Thymus (tissue), 11 donors: ENCODE measurements at regions not wholly inside any gene's neighbourhood (a gene's known extent, or its start where the extent isn't known, plus 50 kb on each side); places are given as distances from the start of the nearest gene placed in this dataset.

Experiments
- DNase-seq, 9 donors: peaks; one replicate each; pipeline ENCODE4 v3.0.0-alpha.2; 2013; ENCODE audit warnings: low spot score in 9 of 9, low read depth in 6 of 9, missing footprints in 1 of 9
- H3K27ac ChIP-seq, 2 donors: one replicate each; pipeline ENCODE4 v1.5.1; 2013; ENCODE audit warnings: control low read depth in 1 of 2, low read depth in 1 of 2, low read length in 1 of 2, mild to moderate bottlenecking in 1 of 2, moderate library complexity in 1 of 2
- H3K27me3 ChIP-seq, 2 donors: one replicate each; pipeline ENCODE4 v1.5.1; 2013; ENCODE audit warnings: low read length in 1 of 2; ENCODE audit not compliant: control insufficient read depth in 2 of 2, insufficient read depth in 1 of 2
- H3K36me3 ChIP-seq, 2 donors: one replicate each; pipeline ENCODE4 v1.5.1; 2013; ENCODE audit warnings: low read length in 1 of 2, mild to moderate bottlenecking in 1 of 2, moderate library complexity in 1 of 2; ENCODE audit not compliant: control insufficient read depth in 2 of 2, insufficient read depth in 2 of 2
- H3K4me1 ChIP-seq, 2 donors: one replicate each; pipeline ENCODE4 v1.5.1; 2013; ENCODE audit warnings: low read length in 2 of 2; ENCODE audit not compliant: control insufficient read depth in 2 of 2, insufficient read depth in 2 of 2
- H3K4me3 ChIP-seq, 2 donors: one replicate each; pipeline ENCODE4 v1.5.1; 2013; ENCODE audit warnings: low read length in 2 of 2, control low read depth in 1 of 2, mild to moderate bottlenecking in 1 of 2
- H3K9me3 ChIP-seq, 2 donors: one replicate each; pipeline ENCODE4 v1.5.1; 2013; ENCODE audit warnings: low read length in 1 of 2, mild to moderate bottlenecking in 1 of 2; ENCODE audit not compliant: control insufficient read depth in 2 of 2, insufficient read depth in 1 of 2
- WGBS: extraction: QIAGEN DNeasy Blood & Tissue Kit; methylation state at CpG from one replicate; pipeline ENCODE4 v1.1.7; 2013; 5-methylcytosine and 5-hydroxymethylcytosine counted together
- donor health status: healthy.

GRCh38 chr18:73254564-73254963 lies 386.8 kb upstream of the NETO1 start:
- no peak overlapping the region for H3K27ac ChIP-seq
- H3K27me3 ChIP-seq, result no peaks in the 10 kb centered on the region
- H3K4me3 ChIP-seq, result no peak overlapping the region
- no peaks in the 10 kb centered on the region for H3K4me1 ChIP-seq
- DNase-seq, result no peak
- H3K36me3 ChIP-seq, result no peaks in the 10 kb centered on the region
- no peaks in the 10 kb centered on the region for H3K9me3 ChIP-seq
- 90% methylated on average over 5 of the region's 5 CpGs for WGBS

- Histone ChIP-seq H3K9me3 (no peaks in the 10 kb centered on the region), H3K4me3 (no peak overlapping the region), H3K4me1 (no peaks in the 10 kb centered on the region), H3K36me3 (no peaks in the 10 kb centered on the region), H3K27ac (no peak overlapping the region), H3K27me3 (no peaks in the 10 kb centered on the region)
- no peak for DNase-seq
- WGBS, result 81% methylated on average over 7 of the region's 7 CpGs
Observed at GRCh38 chr18:73249030-73249429, 381.2 kb upstream of the NETO1 start.

DNA sequence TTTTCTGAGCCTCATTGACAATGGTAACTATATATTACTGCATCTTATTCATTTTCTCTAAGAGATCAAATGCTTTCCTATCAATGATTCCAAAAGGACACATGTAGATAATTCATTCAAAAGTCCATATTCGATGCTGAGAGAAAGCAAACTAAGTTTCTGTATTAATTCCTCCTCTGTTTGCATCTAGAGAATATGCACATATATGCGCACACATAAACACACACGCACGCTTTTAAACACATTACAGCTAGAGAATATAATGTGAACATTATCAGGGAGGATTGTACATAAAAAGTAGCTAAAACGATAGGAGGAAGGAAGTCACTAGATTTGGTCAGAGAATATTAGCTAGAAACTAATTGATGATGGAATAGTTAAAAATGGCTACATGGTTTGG lies 379.0 kb upstream of the NETO1 start:
- Histone ChIP-seq H3K27me3 (no peaks in the 10 kb centered on the region), H3K4me3 (no peak overlapping the region), H3K9me3 (no peaks in the 10 kb centered on the region), H3K4me1 (no peaks in the 10 kb centered on the region), H3K27ac (no peak overlapping the region), H3K36me3 (no peaks in the 10 kb centered on the region)
- 88% methylated on average over 5 of the region's 5 CpGs for WGBS
- DNase-seq, result no peak

GRCh38 chr18:73245345-73245744 lies 377.6 kb upstream of the NETO1 start:
- DNase-seq, result no peak
- Histone ChIP-seq H3K36me3 (no peaks in the 10 kb centered on the region), H3K27ac (no peak overlapping the region), H3K4me1 (no peaks in the 10 kb centered on the region), H3K27me3 (no peaks in the 10 kb centered on the region), H3K4me3 (no peak overlapping the region), H3K9me3 (no peaks in the 10 kb centered on the region)
- 93% methylated on average over 4 of the region's 4 CpGs for WGBS

DNA sequence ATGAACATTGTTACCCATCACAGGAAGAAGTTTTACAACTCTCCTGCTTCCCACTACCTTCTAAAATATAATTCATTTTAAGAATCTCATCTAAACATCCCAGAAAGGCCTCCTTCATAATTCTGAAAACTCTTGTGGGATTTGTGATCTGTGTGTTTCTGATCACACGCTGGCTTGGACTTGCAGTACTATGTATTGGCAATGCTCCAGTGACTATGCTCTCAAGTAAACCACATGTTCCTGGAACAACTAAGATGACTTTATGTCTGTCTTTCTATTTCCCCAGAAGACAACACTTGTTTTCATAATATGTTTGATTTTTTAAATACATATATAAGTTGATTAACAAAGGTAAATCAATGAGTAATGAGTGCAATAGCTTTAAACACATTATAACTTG lies 376.6 kb upstream of the NETO1 start:
- H3K27me3 ChIP-seq, result no peaks in the 10 kb centered on the region

DNA sequence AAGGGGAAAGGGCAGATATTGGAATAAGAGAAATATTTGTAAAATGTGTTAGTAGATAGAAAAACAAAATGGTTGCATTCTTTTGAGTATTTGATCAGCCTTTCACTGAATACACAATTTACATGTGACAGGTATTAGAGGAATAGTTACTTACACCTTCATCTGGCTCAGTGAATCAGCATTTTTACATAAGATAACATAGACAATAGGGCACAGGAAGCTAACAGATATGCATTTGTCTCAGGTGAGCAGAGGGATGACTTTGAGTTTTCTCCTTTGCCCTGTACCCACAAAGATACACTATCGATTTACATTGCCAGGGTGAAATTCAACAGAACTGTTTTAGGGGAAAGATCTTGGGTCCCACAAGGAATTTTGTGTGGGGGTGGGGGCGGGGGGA lies 373.1 kb upstream of the NETO1 start:
- Histone ChIP-seq H3K27me3 (no peaks in the 10 kb centered on the region), H3K27ac (no peak overlapping the region), H3K4me1 (no peaks in the 10 kb centered on the region), H3K9me3 (no peaks in the 10 kb centered on the region), H3K36me3 (no peaks in the 10 kb centered on the region), H3K4me3 (no peak overlapping the region)
- no peak for DNase-seq
- 78% methylated on average over 2 of the region's 2 CpGs for WGBS

More for the DNA sequence above, 376.6 kb upstream of the NETO1 start:
- H3K9me3 ChIP-seq, result no peaks in the 10 kb centered on the region
- no peak overlapping the region for H3K4me3 ChIP-seq
- WGBS, result 93% methylated on average over 1 of the region's 1 CpG
- no peaks in the 10 kb centered on the region for H3K4me1 ChIP-seq
- DNase-seq, result no peak
- no peaks in the 10 kb centered on the region for H3K36me3 ChIP-seq
- no peak overlapping the region for H3K27ac ChIP-seq

GRCh38 chr18:73235921-73236320 lies 368.1 kb upstream of the NETO1 start:
- no peak for DNase-seq
- no peaks in the 10 kb centered on the region for H3K36me3 ChIP-seq
- no peaks in the 10 kb centered on the region for H3K9me3 ChIP-seq
- no peak overlapping the region for H3K27ac ChIP-seq
- no peaks in the 10 kb centered on the region for H3K4me1 ChIP-seq
- H3K4me3 ChIP-seq, result no peak overlapping the region
- H3K27me3 ChIP-seq, result no peaks in the 10 kb centered on the region

DNA sequence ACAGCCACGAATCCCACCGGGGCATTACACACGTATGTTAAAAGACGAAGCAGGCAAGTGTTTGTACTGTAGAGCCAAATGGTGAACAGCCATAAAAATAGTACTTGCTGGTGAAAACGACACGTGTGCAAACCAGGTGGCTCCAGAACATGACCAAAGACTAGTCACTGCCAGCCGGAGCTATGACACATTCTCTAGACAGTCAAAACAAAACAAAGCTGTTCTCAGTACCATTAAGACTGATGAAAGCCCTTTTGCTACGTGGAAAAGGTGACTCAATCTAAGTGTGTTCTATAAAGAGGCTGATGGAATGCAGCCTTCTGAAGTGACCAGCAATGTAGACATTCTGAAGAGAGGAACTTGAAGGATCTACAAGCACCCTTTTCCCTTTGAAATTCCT lies 367.7 kb upstream of the NETO1 start:
- H3K9me3 ChIP-seq, result no peaks in the 10 kb centered on the region
- WGBS, result 94% methylated on average over 8 of the region's 8 CpGs
- no peaks in the 10 kb centered on the region for H3K27me3 ChIP-seq
- H3K4me1 ChIP-seq, result no peaks in the 10 kb centered on the region
- no peaks in the 10 kb centered on the region for H3K36me3 ChIP-seq
- no peak overlapping the region for H3K4me3 ChIP-seq
- H3K27ac ChIP-seq, result no peak overlapping the region
- no peak for DNase-seq

DNA sequence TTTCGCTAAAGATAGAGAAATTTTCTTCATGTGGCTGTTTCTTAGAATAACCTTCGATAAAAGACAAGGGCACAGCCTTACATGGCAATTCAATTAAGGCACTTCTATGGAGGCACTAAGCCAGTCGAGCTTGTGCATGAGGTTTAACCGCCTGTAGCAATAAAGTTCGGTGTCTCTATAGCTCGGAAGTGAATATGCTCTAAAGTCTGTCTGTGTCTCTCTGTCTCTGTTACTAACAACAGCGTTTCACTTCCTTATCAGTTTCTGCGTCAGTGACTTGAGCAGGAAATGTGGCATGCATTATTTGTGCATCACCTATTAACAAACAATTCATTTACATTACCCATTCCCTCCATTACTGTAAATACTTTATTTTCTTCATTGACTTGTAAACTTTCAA lies 365.1 kb upstream of the NETO1 start:
- Histone ChIP-seq H3K4me1 (no peaks in the 10 kb centered on the region), H3K36me3 (no peaks in the 10 kb centered on the region), H3K4me3 (no peak overlapping the region), H3K9me3 (no peaks in the 10 kb centered on the region), H3K27me3 (no peaks in the 10 kb centered on the region), H3K27ac (no peak overlapping the region)
- DNase-seq, result no peak
- WGBS, result 81% methylated on average over 8 of the region's 8 CpGs

- Histone ChIP-seq H3K4me1 (no peaks in the 10 kb centered on the region), H3K27me3 (no peaks in the 10 kb centered on the region), H3K27ac (no peak overlapping the region), H3K36me3 (no peaks in the 10 kb centered on the region), H3K9me3 (no peaks in the 10 kb centered on the region), H3K4me3 (no peak overlapping the region)
- WGBS, result 95% methylated on average over 5 of the region's 5 CpGs
- DNase-seq, result no peak
Observed at GRCh38 chr18:73220663-73221062, 352.9 kb upstream of the NETO1 start.
